Brain microvascular endothelial cell (primary cell): ENCODE measurements at regions not wholly inside any gene's neighbourhood (a gene's known extent, or its start where the extent isn't known, plus 50 kb on each side); places are given as distances from the start of the nearest gene placed in this dataset.

Experiments
- DNase-seq: peaks from one replicate; pipeline ENCODE4 v3.0.0-alpha.2; 2020
- H3K27ac ChIP-seq: fragments of 250-450 bp; sonication (Bioruptor Pico); 2 replicates; pipeline ENCODE4 v1.5.1; 2020; ENCODE audit warnings: mild to moderate bottlenecking, moderate library complexity
- H3K27me3 ChIP-seq: fragments of 250-450 bp; sonication (Bioruptor Pico); replicated peaks from 2 replicates; pipeline ENCODE4 v1.5.1; 2020; ENCODE audit warnings: mild to moderate bottlenecking
- H3K36me3 ChIP-seq: fragments of 250-450 bp; sonication (Bioruptor Pico); replicated peaks from 2 replicates; pipeline ENCODE4 v1.5.1; 2020; ENCODE audit warnings: mild to moderate bottlenecking
- H3K4me3 ChIP-seq: 2 replicates; pipeline ENCODE4 v1.5.1; 2011; ENCODE audit warnings: low read depth, mild to moderate bottlenecking, control low read depth, low read length, moderate library complexity
- CTCF ChIP-seq: IDR thresholded peaks from 2 replicates; pipeline ENCODE4 v1.5.1; 2011; ENCODE audit warnings: low read depth, mild to moderate bottlenecking, moderate library complexity, low read length, control low read depth, inconsistent platforms; ENCODE audit errors: missing control alignments
- in situ Hi-C: cut with HindIII; loops from 2 replicates; pipeline ENCODE4 v1.10.0; 2017; ENCODE audit warnings: low sequenced_read_pairs, low pct_ligation_motif_present

DNA sequence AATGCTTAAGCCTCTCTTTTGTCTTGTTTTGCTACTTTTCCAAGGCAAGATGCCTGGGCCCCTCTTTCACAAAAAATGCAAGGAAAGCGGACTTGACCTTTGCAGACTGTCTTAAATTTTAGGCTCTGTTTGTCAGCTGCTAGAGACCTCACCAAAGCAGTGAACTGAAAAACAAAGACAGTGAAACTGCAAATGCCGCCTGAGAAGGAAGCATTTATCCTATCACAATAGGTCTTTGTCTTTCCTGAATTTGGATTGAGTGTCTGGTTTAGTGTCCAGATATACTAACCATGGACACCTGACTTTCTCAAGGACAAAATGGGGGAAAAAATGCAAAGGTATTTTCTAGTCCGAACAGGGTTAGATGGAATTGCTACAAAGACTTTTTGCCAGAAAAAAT lies 256.9 kb downstream of the INHBA start:
- in situ Hi-C loops: no loop called here
- TF ChIP-seq CTCF: no peak
- no peak overlapping the region for H3K27ac ChIP-seq
- H3K27me3 ChIP-seq: no peaks in the 10 kb centered on the region
- no peak overlapping the region for H3K4me3 ChIP-seq
- H3K36me3 ChIP-seq: no peaks in the 10 kb centered on the region
- no peak for DNase-seq

DNA sequence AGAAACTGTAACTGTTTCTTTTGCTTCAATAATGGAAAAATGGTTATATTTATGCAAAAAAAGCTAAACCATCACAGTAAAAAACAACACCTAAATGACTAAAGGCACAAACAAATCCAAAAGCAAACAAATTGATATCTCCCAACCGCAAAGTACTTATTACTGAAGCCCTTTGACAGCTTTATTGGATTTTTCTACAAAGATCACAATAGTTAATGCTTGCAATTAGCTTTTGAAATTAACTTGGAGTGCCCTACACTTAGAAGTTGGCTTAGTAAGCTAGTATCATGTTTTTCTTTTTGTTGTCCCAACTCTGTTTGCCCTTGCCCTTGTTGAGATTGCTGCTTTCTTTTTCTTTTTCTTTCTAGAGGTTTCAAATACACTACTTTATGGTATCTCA lies 257.5 kb downstream of the INHBA start:
- no peak for DNase-seq
- Histone ChIP-seq H3K27me3 (no peaks in the 10 kb centered on the region), H3K27ac (no peak overlapping the region), H3K36me3 (no peaks in the 10 kb centered on the region), H3K4me3 (no peak overlapping the region)
- no peak for TF ChIP-seq CTCF
- in situ Hi-C loops: no loop called here

GRCh38 chr7:41439515-41439879 lies 263.4 kb downstream of the INHBA start:
- no peak for DNase-seq
- Histone ChIP-seq H3K27me3 (no peaks in the 10 kb centered on the region), H3K27ac (no peak overlapping the region), H3K36me3 (no peaks in the 10 kb centered on the region), H3K4me3 (no peak overlapping the region)
- TF ChIP-seq CTCF: no peak
- in situ Hi-C loops: no loop called here

DNA sequence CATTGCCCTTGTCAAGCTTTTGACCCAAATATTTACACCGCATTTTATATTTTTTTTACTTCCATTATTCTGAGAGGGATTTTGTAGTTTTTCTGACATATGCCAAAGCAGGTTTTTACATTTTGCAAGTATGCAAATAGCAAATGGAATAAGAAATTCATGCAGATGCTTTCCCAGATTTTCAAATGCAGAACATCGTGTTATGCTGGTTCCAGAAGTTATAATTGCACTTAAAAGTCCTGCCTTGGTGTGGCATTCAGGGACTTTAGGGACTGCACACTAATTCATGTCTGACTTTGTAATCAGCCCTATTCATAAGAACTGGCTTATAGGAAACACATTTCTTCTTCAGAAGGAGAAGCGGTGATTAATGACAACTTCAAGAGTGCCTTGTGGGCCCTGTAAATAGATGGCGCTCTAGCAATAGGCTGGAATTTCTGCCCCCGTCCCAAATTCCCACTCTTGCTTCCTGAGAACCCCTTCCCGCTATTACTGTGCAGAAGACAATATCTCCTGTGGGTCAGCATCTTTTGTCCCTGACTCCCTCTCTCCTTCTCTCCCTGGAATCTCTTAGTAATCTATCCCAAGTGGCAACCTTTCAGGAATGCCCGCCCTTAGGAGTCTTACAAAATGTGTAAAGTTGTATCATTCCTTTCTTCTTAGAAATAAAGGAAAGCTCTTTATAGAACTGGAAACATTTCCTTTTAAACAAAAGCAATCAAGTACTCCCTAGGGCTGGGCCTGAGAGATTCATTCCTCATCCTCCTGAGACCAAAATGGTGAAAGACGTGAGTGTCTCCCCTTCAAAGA lies 264.0 kb downstream of the INHBA start:
- Histone ChIP-seq H3K27me3 (no peaks in the 10 kb centered on the region), H3K27ac (no peak overlapping the region), H3K36me3 (no peaks in the 10 kb centered on the region), H3K4me3 (no peak overlapping the region)
- TF ChIP-seq CTCF: no peak
- in situ Hi-C loops: no loop called here
- no peak for DNase-seq

GRCh38 chr7:41437257-41438196 lies 265.4 kb downstream of the INHBA start:
- H3K4me3 ChIP-seq: no peak overlapping the region
- no peak overlapping the region for H3K27ac ChIP-seq
- in situ Hi-C loops: no loop called here
- H3K36me3 ChIP-seq: no peaks in the 10 kb centered on the region
- no peak for TF ChIP-seq CTCF
- H3K27me3 ChIP-seq: no peaks in the 10 kb centered on the region
- no peak for DNase-seq
